ENCODE measurements at regions not wholly inside any gene's neighbourhood (a gene's known extent, or its start where the extent isn't known, plus 50 kb on each side); places are given as distances from the start of the nearest gene placed in this dataset.

DNA sequence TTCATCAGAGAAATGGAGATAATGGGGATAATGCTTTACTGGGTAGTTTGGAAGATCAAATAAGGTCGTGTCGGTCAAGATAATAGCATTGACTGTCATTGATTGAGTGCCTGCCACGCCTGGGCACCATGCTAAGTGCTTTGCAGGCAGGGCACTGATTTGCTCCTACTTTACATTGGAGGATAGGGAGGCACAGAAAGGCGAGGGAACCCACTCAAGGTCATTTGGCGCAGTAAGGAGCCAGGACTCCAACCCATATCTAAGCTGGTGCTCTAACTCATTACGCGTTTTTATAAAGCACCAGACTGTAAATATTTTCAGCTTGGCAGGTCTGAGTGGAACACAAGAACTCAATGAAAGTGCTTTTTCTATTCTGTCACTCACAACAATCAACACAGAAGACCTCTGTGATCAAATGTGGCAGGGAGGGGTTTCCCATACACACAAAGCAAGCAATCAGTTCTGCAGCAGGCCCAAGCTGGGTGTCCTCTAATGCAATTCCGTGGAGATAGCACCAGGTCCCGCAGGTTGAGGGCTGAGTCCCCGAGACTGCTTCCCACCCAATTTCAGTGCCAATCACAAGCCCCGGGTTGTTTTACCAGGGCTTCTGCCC is 373.6 kb downstream of the CDH26 start:
- no peak for DNase-seq

DNA sequence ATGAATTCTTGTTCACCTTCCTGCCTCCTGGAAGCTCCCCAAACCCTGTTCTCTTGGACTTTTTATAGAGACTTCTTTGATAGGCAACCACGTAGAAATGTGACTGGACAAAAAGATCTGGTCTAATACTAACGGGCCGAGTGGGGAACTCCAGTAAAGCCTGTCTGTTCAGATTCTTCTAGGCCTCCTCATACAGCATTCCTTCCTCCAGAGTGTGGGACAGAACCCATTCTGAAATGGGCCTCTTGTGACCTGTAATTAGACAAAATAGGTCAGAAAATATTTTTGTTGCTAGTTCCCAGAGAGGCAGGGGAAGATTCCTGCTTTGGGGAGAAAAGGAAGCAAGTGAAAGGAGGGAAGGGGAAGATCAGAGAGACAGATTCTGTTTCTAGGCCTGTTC is 374.3 kb downstream of the CDH26 start:
- no peak for DNase-seq

DNA sequence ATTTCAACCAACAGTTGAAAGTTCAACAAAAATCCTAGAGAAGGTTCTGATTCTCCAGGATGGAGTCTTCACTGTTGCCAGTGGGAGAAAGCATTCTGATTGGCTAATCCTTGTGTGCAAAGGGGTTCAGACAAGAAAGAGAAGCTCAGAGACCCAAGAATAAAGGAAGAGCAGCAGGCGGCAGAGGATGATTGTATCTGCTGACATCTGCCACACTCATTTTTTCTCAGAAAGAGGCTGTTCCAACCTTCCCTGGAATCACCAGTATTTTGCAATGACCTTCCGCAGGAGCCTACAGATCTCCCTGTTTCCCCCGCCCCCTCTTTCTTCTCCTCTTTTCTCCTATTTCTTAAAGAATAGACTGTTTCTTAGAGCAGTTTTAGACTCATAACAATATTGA is 376.7 kb downstream of the CDH26 start:
- DNase-seq: no peak

DNA sequence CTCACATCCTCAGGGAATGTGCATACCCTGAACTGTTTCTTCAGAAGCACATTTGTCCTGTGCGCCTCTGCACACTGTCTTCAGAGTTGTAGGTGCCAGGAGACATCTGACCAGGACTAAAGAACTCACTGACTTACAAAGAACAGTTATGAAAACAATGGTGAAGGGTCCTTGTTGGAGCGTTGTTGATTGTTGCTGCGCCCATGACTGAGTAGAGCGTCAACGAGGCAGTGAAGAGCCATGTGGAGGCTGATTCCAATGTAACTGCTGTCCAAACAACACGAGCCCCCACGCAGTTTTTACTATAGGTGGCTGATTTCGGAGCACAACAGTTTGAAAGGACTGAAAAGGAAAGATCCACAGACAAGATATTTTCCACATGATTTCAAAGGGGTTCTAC is 380.3 kb downstream of the CDH26 start:
- DNase-seq: no peak

DNA sequence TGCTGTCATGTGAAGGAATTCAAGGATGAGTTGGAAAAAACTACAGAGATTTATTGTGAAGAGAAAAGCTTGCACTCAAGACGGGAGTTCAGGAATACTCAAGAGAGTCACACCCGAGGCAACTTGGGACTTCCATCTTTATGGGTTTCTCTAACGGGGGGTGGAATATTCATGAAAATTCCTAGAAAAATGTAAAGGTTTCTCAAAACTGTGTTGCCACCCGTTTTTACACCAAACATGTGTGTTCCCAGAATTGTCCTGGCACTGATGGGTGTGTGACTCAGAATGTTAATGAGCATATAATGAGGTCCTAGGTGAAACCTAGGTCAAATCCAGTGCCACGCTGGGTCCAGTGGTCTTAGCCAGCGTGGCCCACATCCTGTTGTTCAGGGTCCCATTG is 381.5 kb downstream of the CDH26 start:
- no peak for DNase-seq

DNA sequence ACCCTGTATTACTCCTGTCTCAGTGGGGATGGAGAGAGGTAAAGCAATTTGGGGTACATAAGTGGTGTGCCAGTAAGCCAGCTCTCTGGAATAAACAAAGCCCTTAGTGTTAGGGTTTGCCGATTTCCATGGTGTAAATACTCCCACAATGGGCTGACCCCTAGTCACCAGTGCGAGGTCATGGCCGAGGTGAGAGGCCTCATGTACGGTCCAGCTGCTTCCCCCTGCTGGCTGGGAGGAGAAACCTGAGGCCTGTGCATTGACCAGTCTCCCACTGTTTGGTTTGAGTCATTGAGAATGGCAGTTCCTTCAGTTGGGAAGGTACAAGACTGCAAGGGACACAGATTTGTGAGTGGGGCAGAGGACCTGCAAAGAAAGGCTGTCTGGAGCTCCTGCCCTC is 382.0 kb downstream of the CDH26 start:
- no peak for DNase-seq

DNA sequence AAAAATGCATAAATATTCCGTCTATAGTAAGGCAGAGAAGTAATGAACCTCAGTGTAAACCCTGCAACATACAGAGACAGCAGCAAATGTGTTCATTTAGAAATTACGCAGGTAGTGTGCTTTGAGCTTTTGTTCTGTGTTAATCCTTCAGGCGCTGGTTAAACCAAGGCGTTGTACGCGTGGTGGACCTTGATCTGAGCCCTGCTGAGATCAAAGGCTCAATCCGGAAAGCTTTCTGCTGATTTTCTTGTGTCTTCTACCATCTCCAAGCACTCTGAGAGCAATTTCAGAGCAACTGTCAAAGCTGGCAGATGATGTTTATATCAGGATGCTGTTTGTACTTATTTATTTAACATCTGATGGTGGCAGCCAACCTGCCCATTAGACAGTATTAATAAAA is 382.8 kb downstream of the CDH26 start:
- no peak for DNase-seq

DNA sequence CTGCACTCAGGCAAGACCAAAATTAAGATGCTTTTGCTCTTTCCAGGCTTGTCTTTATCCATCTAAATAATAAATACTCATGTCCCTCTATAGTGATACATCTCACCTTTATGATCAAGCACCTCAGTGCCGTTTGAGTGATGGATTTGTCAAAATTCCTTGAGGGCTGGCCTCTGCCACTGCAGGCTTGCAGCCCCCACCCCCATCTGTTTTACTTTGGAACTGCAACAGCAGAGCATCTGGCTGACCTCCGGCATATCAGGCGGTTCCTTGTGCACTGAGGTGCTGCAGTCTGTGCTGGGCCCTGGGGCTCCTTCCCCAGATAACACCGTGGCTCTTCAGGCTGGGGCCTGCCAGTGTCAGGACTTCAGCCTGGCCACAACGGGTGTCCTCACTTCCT is 386.9 kb downstream of the CDH26 start:
- DNase-seq: no peak

DNA sequence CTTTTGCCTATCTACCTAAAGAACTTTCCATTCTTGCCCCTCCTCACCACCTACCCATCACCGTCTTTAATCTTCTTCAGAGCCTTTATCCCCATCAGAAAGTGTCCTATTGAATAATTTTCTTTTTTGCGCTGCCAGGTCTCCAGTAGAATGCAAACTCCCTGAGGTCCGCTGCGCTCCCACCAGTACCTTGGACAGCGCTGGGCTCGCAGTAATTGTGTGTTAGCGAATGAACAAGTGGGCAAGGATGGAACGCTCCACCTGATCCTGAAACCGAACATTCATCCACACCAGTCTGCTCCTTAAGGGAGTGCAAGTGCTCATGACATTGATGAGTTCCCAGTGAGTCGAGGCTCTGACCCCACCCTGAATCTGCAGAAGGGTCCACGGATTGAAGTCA is 391.2 kb downstream of the CDH26 start:
- DNase-seq: no peak

DNA sequence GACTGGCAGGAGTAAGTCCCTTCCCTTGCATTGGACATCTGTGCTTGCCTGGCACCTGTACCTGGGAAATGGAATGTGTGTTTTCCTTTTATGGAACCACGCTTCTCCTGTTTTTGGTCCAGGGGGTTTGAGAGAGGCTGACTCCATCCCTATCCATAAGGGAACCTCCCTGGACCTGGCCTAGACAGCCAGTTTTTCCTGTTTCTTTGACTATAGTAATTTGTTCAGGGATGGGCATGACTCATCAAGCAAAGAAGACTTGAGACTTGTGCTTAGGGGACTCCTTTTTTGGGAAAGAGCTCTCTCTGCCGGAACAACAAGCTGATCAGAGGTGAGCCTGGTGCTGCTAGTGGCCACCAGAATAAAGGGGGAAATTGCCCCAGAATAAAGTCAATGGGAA is 393.8 kb downstream of the CDH26 start:
- DNase-seq: no peak

DNA sequence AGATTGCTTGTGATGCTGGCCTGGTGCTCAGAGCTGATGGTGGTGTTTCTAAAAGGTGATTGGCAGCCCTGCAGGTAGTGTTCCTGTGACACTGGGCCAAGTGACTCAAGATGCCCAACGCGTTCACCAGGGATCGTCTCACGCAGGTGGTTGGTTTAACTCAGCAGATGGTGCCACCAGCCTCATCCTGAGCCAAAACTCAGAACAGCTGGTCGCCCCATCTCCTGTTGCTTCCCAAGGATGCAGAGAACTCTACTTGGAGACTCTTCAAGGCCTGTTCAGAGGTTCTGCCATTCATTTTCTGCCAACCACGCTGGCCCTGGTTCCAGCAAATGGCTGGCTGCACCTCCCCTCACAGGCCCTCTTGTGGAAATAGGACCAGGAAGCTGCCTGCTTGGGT is 394.4 kb downstream of the CDH26 start:
- no peak for DNase-seq

DNA sequence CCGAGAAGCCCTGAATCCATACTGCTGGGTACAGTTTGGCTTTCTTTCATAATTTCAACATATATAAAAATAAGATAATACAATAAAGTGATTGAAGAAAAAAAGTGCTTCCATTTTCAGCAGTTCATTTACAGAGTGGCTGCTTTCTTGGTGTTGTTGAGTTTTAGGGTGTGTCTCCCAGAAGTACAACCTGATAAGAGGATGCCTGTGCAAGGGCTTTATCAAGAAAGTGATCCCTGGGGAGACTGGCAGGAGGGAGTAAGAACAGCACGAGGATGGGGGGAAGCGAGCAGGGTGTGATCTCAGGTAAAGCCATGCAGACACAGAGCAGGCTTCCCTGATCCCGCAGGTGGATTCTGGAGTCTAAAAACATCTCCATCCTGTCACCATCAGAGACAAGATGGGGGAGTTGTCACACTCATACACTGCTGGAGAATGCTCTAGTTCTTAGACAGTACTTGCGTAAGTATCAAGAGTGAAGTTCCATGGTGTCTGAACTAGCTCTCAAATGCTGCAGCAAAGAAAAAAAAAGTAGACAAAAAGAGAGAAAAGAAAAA is 395.9 kb downstream of the CDH26 start:
- no peak for DNase-seq

DNA sequence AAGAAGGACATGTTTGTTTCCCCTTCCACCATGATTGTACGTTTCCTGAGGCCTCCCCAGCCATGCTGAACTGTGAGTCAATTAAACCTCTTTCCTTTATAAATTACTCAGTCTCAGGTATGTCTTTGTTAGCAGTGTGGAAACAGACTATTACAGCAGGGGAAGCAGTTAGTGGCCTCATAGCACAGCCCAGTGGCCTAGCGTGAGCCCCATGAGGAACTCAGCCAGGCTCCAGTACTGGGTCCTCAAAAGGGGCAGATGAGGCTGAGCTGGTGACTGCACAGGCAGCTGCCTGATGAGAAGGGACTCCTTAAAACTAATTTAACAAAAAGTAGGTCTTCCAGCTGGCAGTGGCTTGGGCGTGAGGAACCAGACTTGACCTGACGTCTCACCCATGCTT is 399.9 kb downstream of the CDH26 start:
- DNase-seq: no peak

DNA sequence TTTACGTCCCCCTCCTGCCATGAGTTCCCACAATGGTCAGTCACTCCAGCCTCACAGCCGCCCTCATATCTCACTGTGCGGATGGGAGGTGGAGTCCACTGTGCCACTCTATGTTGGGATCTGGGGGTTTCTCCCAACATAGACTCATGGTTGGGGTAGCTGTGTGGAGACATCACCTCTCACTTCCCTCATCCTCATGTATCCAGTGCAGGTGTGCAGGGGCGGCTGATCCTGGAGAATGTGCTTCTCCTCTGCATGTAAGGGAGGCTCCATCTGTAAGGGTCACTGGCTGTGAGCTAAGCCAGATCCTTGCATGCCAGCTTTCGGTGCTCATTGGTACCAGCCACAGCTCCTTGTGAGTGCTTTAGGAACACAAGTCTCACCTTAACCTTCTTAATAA is 400.8 kb downstream of the CDH26 start:
- no peak for DNase-seq

DNA sequence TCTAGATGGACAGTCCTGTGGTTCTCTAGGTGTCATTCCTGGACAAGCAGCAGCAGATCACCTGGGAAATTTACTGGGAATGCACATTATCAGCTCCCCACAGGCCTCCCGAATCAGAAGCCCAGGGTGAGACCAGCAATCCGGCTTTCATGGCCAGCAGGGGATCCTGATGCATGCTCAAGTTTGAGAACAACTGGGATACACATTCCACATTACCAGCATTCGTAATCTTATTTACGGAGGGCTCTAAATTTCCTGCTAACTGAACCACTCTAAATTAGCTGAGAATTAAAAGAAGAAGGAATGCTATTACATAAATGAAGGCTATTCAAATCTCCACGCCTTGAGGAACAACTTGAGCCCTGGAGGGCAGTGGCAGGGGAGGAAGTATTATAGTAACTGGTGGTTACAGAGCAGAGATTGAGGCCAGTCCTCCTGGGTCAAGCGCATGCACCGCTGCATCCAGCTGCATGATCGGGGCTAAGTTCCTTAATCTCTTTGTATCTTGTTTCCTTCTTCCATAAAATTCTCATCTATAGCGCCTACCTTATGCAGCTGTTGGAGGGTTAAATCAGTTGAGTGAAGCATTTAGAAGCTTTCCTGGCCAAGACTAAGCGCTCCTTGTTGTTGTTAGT is 403.7 kb downstream of the CDH26 start:
- no peak for DNase-seq

DNA sequence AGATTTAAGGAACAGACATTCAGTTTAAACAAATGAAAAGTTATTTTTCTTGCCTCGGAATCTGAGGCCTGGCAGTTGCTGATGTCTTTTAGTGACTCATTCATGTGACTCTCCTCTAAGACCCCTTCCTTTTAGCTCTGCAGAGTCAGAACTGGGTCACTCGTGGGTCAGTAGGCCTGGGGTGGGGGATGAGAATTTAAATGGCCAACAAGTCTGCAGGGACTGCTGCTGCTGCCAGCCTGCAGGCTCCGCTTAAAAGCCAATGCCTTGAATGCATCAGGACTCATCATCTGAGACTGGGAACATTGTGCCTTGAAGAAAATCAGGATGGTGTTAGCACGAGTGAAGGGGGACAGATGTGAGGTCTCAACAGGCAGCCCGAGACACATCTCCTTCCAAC is 404.3 kb downstream of the CDH26 start:
- DNase-seq: no peak

DNA sequence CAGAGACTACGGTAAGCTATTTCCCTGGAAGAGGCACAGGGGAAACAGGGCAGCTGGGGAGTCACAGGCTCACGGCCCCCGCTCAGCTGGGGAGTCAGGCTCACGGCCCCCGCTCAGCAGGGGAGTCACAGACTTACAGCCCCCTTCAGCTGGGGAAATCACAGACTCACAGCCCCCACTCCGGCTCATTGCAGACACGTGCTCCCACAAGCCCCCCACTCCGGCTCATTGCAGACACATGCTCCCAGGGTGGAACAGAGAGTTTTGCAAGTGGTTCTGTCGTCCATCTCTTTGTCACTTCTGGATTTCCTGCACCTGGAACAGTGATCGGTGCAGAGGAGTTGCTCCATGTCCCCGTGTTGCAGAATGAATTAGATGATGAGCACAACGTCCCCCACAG is 405.5 kb downstream of the CDH26 start:
- DNase-seq: no peak

DNA sequence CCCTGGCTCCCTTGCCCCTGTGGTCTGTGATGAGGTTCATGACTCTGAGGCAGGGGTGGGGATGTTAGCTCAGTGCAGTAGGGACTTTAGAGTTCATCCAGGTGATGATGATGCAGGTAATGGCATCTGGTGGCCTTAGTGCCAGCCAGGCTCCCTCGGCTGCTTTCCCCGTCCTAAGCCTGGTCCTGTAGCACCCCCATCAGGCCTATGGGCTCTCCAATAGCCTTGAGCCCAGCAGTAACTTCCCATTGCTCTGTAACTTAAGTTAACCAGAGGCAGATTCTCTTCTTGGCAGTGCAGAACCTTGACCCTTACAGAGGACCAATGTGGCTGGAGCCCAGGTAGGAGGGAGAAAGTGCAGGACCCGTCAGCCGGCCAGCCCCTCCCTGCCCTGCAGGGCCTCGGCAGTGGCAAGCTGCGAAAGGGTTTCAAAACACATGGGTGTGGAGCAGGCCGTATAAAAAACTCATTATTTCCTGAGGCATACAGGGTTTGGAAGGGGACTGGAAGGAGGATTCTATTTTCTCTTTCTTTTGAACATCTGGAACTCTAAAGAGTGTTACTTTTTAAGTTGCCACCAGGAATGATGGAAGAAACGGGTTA is 406.9 kb downstream of the CDH26 start:
- DNase-seq: no peak

DNA sequence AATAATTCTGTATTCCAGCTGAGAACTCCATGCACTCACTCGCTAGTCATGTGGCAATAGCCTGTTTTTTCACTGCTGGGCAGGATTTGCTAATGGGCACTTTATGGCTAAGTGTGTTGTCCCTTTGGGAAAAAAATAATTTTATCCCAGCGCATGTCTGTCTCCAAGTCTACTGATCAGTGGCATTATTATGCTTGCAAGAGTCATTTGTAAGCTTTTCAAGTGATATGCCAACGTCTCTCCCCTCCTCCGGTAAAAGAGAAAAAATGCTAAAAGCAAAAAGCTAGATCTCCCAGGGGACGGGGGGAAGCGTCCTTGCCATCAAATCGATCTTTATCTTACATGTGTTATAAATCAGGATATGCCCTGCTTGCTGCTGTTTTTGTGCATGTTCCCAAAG is 407.7 kb downstream of the CDH26 start:
- DNase-seq: no peak

DNA sequence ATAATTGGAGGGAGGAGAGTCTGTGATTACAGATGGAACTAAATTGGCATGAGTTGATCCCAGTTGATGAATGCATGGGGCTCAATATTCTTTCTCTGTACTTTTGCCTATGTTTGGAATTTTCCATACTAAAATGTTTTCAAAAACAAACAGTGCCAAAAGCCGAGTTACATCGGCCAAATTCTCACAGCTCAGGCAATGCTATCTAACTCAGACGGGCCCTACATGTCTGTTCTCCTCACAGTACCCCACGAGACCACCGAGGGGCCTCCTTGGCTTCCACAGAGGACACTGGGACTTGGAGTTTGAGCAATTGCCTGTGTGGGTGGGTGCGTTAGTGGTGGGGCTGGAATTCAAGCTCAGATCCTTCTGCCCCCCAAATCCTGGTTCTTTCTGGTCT is 413.2 kb downstream of the CDH26 start:
- DNase-seq: no peak

DNA sequence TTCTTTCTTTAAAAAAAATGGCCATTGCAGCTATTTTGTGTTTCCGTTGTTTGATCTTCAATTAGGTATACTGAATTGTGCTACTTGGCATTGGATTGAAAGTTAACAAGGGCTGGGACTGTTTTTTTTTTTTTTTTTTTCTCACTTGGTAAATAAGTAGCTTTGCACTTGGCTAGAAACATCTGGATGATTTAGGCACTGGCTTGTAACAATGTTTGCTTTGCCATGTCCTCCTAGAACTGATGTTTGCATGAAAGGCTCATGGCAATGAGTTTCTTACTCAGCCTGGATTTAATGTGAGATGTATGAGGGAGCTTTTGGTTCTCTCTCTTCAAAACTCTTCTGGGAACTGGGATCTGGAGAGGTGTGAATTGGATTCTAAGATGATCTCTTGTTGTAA is 414.1 kb downstream of the CDH26 start:
- no peak for DNase-seq

DNA sequence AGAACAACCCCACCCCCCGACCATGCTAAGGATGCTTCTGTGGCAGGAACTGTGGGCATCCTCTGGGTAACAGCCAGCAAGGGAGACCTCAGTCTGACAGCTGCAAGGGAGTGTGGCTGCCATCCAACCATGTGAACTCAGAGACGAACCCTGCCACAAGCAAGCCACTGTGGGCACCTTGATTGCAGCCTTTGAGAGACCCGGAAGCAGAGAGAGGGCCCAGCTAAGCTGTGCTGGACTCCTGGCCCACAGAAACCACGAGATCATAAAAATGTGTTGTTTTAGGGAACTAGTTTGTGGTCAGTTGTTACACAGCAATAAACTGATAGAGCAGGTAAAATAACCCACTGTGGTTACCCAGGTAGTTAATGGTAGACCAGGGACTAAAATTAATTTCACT is 414.6 kb downstream of the CDH26 start:
- DNase-seq: no peak

DNA sequence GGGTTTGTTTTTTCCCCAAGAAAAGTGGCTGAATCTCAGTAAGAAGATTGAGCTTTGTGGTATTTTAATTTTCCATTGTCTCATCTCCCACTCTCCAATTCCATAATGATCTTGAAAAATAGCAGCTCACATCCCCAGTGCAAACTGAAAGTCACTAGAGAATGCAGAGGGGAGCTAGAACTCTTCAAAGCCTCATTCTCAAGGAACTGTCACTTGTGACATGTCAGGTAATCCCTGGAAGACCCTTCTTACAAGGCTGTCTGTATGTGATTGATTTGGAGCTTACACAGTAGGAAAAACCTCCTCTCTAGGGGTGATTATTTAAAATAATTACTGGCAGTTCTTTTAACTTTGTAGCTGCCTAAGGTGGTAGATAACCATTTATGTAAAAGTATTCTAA is 420.4 kb downstream of the CDH26 start:
- no peak for DNase-seq

DNA sequence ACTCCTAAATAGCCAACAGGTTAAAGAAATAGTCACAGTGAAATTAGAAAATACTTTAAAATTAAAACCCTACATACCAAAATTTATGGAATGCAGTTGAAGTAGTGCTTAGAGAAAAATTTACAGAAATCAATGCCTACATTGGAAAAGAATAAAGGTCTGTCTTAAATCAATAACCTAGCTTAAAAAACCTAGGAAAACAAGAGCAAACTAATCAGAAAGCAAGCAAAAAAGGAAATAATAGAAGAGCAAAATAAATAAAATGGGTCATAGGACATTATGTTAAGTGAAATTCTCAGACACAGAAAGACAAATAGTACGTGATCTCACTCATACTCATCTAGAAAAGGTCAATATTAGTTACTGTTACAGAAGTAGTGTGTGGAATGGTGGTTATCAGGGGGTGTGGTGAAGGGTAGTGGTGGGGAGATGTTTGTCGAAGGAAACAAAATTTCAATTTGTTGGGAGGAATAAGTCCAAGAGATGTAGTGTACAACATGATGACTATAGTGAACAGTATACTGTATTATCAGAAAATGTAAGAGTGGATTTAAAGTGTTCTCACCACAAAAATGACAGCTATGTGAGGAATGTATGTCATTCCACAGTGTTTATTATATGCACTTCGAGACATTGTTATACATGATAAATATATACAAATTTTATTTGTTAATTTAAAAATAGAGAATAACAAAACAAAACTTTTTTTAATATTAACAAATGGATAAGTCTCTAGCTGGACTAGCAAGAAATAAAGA is 423.6 kb downstream of the CDH26 start:
- no peak for DNase-seq
